Lower leg skin (tissue), 3 donors: ENCODE measurements at regions not wholly inside any gene's neighbourhood (a gene's known extent, or its start where the extent isn't known, plus 50 kb on each side); places are given as distances from the start of the nearest gene placed in this dataset.

Experiments
- POLR2A ChIP-seq, 2 donors: fragments of 450-650 bp; IDR thresholded peaks; one replicate each; pipeline ENCODE4 v1.6.1; 2016 to 2017; ENCODE audit warnings: antibody characterized with exemption in 2 of 2, mild to moderate bottlenecking in 1 of 2, moderate library complexity in 1 of 2
- TF ChIP-seq, protein P1 (sequence below), 3 donors: fragments of 450-650 bp; IDR thresholded peaks; one replicate each; pipeline ENCODE4 v1.5.1; 2016; ENCODE audit warnings: antibody characterized with exemption in 3 of 3, mild to moderate bottlenecking in 3 of 3, moderate library complexity in 2 of 3

GRCh38 chr1:29835406-29835805, 599.1 kb downstream of the PTPRU start:
- TF ChIP-seq, protein P1, sequence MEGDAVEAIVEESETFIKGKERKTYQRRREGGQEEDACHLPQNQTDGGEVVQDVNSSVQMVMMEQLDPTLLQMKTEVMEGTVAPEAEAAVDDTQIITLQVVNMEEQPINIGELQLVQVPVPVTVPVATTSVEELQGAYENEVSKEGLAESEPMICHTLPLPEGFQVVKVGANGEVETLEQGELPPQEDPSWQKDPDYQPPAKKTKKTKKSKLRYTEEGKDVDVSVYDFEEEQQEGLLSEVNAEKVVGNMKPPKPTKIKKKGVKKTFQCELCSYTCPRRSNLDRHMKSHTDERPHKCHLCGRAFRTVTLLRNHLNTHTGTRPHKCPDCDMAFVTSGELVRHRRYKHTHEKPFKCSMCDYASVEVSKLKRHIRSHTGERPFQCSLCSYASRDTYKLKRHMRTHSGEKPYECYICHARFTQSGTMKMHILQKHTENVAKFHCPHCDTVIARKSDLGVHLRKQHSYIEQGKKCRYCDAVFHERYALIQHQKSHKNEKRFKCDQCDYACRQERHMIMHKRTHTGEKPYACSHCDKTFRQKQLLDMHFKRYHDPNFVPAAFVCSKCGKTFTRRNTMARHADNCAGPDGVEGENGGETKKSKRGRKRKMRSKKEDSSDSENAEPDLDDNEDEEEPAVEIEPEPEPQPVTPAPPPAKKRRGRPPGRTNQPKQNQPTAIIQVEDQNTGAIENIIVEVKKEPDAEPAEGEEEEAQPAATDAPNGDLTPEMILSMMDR (IDR thresholded peaks at IDR 0.05), result no peak
- no peak for TF ChIP-seq POLR2A (IDR thresholded peaks at IDR 0.05)
